HG02870 (cell line): ENCODE measurements at regions not wholly inside any gene's neighbourhood (a gene's known extent, or its start where the extent isn't known, plus 50 kb on each side); places are given as distances from the start of the nearest gene placed in this dataset.

Experiments
- ATAC-seq: cut with Tn5 transposase; IDR thresholded peaks from one replicate; pipeline ENCODE4 v1.9.1; 2021; ENCODE audit warnings: mild to moderate bottlenecking, moderate library complexity; ENCODE audit not compliant: unreplicated experiment

- no peak for ATAC-seq
These were observed 130.5 kb upstream of the ZNF644 start for GRCh38 chr1:91152331-91152730.

- ATAC-seq: no peak
These were observed 129.9 kb upstream of the ZNF644 start for GRCh38 chr1:91151702-91152101.

GRCh38 chr1:91148641-91149069 lies 126.8 kb upstream of the ZNF644 start:
- no peak for ATAC-seq

- no peak for ATAC-seq
These were observed 120.0 kb upstream of the ZNF644 start for GRCh38 chr1:91141858-91142257.

GRCh38 chr1:91138959-91139358 lies 117.1 kb upstream of the ZNF644 start:
- ATAC-seq: no peak

- ATAC-seq: no peak
These were observed 115.5 kb upstream of the ZNF644 start for GRCh38 chr1:91137173-91137852.

- no peak for ATAC-seq
These were observed 114.0 kb upstream of the ZNF644 start for GRCh38 chr1:91135799-91136198.

GRCh38 chr1:91133248-91133647 lies 111.4 kb upstream of the ZNF644 start:
- no peak for ATAC-seq

- no peak for ATAC-seq
These were observed 108.6 kb upstream of the ZNF644 start for GRCh38 chr1:91130256-91130985.

- no peak for ATAC-seq
These were observed 107.6 kb upstream of the ZNF644 start for GRCh38 chr1:91129458-91129857.

GRCh38 chr1:91129017-91129416 lies 107.2 kb upstream of the ZNF644 start:
- ATAC-seq: no peak

GRCh38 chr1:91124989-91125417 lies 103.2 kb upstream of the ZNF644 start:
- peak; percentile 75 for ATAC-seq

GRCh38 chr1:91124290-91124985 lies 102.6 kb upstream of the ZNF644 start:
- peak; percentile 60 for ATAC-seq

- no peak for ATAC-seq
These were observed 101.9 kb upstream of the ZNF644 start for GRCh38 chr1:91123773-91124172.

GRCh38 chr1:91123319-91123718 lies 101.5 kb upstream of the ZNF644 start:
- no peak for ATAC-seq

- ATAC-seq: no peak
These were observed 100.4 kb upstream of the ZNF644 start for GRCh38 chr1:91122106-91122717.

- ATAC-seq: no peak
These were observed 99.5 kb upstream of the ZNF644 start for GRCh38 chr1:91121366-91121765.

- ATAC-seq: no peak
These were observed 99.1 kb upstream of the ZNF644 start for GRCh38 chr1:91120936-91121335.

- no peak for ATAC-seq
These were observed 98.6 kb upstream of the ZNF644 start for GRCh38 chr1:91120421-91120820.

- ATAC-seq: no peak
These were observed 82.9 kb upstream of the ZNF644 start for GRCh38 chr1:91104712-91105111.

- ATAC-seq: no peak
These were observed 79.5 kb upstream of the ZNF644 start for GRCh38 chr1:91101328-91101727.
